HG02763 (cell line): ENCODE measurements at regions not wholly inside any gene's neighbourhood (a gene's known extent, or its start where the extent isn't known, plus 50 kb on each side); places are given as distances from the start of the nearest gene placed in this dataset.

Experiments
- ATAC-seq: cut with Tn5 transposase; IDR thresholded peaks from one replicate; pipeline ENCODE4 v1.9.1; 2021; ENCODE audit warnings: mild to moderate bottlenecking, moderate library complexity; ENCODE audit not compliant: unreplicated experiment

GRCh38 chr12:58815235-58815634, 105.1 kb downstream of the LRIG3 start:
- ATAC-seq = no peak

- ATAC-seq = no peak
These were observed 101.8 kb downstream of the LRIG3 start for GRCh38 chr12:58818546-58818945.

GRCh38 chr12:58819345-58819744, 101.0 kb downstream of the LRIG3 start:
- no peak for ATAC-seq

GRCh38 chr12:58819985-58820384, 100.3 kb downstream of the LRIG3 start:
- no peak for ATAC-seq
